ENCODE measurements at regions not wholly inside any gene's neighbourhood (a gene's known extent, or its start where the extent isn't known, plus 50 kb on each side); places are given as distances from the start of the nearest gene placed in this dataset.

GRCh38 chr9:17018540-17019196, 116.2 kb upstream of the CNTLN start:
- DNase-seq (ENCODE audit: low read depth) = no peak

- DNase-seq (ENCODE audit: low read depth) = peak; percentile 95
Measured at GRCh38 chr9:17017931-17018491, 116.8 kb upstream of the CNTLN start.

- no peak for DNase-seq (ENCODE audit: low read depth)
Measured at GRCh38 chr9:17013891-17014290, 120.9 kb upstream of the CNTLN start.

GRCh38 chr9:17013010-17013409, 121.8 kb upstream of the CNTLN start:
- no peak for DNase-seq (ENCODE audit: low read depth)

GRCh38 chr9:17011880-17012279, 123.0 kb upstream of the CNTLN start:
- DNase-seq (ENCODE audit: low read depth) = no peak

- no peak for DNase-seq (ENCODE audit: low read depth)
Measured at GRCh38 chr9:17009071-17009470, 125.8 kb upstream of the CNTLN start.

- DNase-seq (ENCODE audit: low read depth) = peak; percentile 93
Measured at GRCh38 chr9:17005056-17005823, 129.6 kb upstream of the CNTLN start.

- peak; percentile 49 for DNase-seq (ENCODE audit: low read depth)
Measured at GRCh38 chr9:17004500-17004899, 130.3 kb upstream of the CNTLN start.

- peak; percentile 78 for DNase-seq (ENCODE audit: low read depth)
Measured at GRCh38 chr9:17003576-17004240, 131.1 kb upstream of the CNTLN start.

- DNase-seq (ENCODE audit: low read depth) = no peak
Measured at GRCh38 chr9:16996901-16997491, 126.5 kb upstream of the BNC2 start.

- DNase-seq (ENCODE audit: low read depth) = no peak
Measured at GRCh38 chr9:16992138-16992537, 121.7 kb upstream of the BNC2 start.

- peak; percentile 89 for DNase-seq (ENCODE audit: low read depth)
Measured at GRCh38 chr9:16987026-16987425, 116.6 kb upstream of the BNC2 start.

- no peak for DNase-seq (ENCODE audit: low read depth)
Measured at GRCh38 chr9:16986556-16986955, 116.1 kb upstream of the BNC2 start.

- peak; percentile 97 for DNase-seq (ENCODE audit: low read depth)
Measured at GRCh38 chr9:16985559-16986348, 115.3 kb upstream of the BNC2 start.

- DNase-seq (ENCODE audit: low read depth) = no peak
Measured at GRCh38 chr9:16982780-16983310, 112.4 kb upstream of the BNC2 start.

- no peak for DNase-seq (ENCODE audit: low read depth)
Measured at GRCh38 chr9:16976427-16976826, 106.0 kb upstream of the BNC2 start.

GRCh38 chr9:16974436-16974835, 104.0 kb upstream of the BNC2 start:
- no peak for DNase-seq (ENCODE audit: low read depth)

GRCh38 chr9:16970321-16970720, 99.9 kb upstream of the BNC2 start:
- peak; percentile 93 for DNase-seq (ENCODE audit: low read depth)

GRCh38 chr9:16964228-16964627, 93.8 kb upstream of the BNC2 start:
- DNase-seq (ENCODE audit: low read depth) = peak; percentile 99

GRCh38 chr9:16960084-16960483, 89.6 kb upstream of the BNC2 start:
- peak; percentile 49 for DNase-seq (ENCODE audit: low read depth)

GRCh38 chr9:16959391-16959790, 88.9 kb upstream of the BNC2 start:
- DNase-seq (ENCODE audit: low read depth) = no peak

Data from fibroblast of gingiva (primary cell).